Smooth muscle cell (in vitro differentiated cells): ENCODE measurements at regions not wholly inside any gene's neighbourhood (a gene's known extent, or its start where the extent isn't known, plus 50 kb on each side); places are given as distances from the start of the nearest gene placed in this dataset.

Source experiments
- DNase-seq: peaks from one replicate; lab custom pipeline; 2025; ENCODE audit not compliant: unreplicated experiment; lab: John Stamatoyannopoulos, UW
- H2AFZ ChIP-seq: fragments of 200-600 bp; sonication (generic); 2 replicates; pipeline ENCODE4 v1.6.0; 2016; ENCODE audit warnings: antibody characterized with exemption, low read depth, mild to moderate bottlenecking
- H3F3A ChIP-seq: fragments of 200-600 bp; sonication (generic); 2 replicates; pipeline ENCODE4 v1.6.0; 2017; ENCODE audit warnings: antibody characterized with exemption, low read depth
- H3K27ac ChIP-seq: fragments of 200-600 bp; sonication (generic); 2 replicates; pipeline ENCODE4 v1.5.1; 2016; ENCODE audit warnings: low read depth, mild to moderate bottlenecking
- H3K27me3 ChIP-seq: fragments of 200-600 bp; sonication (generic); 2 replicates; pipeline ENCODE4 v1.6.1; 2016; ENCODE audit warnings: low read depth, mild to moderate bottlenecking
- H3K36me3 ChIP-seq: fragments of 200-600 bp; sonication (generic); 2 replicates; pipeline ENCODE4 v1.5.1; 2016; ENCODE audit warnings: low read depth
- H3K4me1 ChIP-seq: fragments of 200-600 bp; sonication (generic); 2 replicates; pipeline ENCODE4 v1.5.1; 2016; ENCODE audit warnings: low read depth
- H3K4me2 ChIP-seq: fragments of 200-600 bp; sonication (generic); 2 replicates; pipeline ENCODE4 v1.6.0; 2016; ENCODE audit warnings: mild to moderate bottlenecking
- H3K4me3 ChIP-seq: fragments of 200-600 bp; sonication (generic); 2 replicates; pipeline ENCODE4 v1.5.1; 2016; ENCODE audit warnings: mild to moderate bottlenecking
- H3K79me2 ChIP-seq: fragments of 200-600 bp; sonication (generic); 2 replicates; pipeline ENCODE4 v1.6.0; 2016; ENCODE audit warnings: low read depth, mild to moderate bottlenecking
- H3K9ac ChIP-seq: fragments of 200-600 bp; sonication (generic); 2 replicates; pipeline ENCODE4 v1.6.0; 2016; ENCODE audit warnings: low read depth
- H3K9me3 ChIP-seq: fragments of 200-600 bp; sonication (generic); replicated peaks from 2 replicates; pipeline ENCODE4 v1.5.1; 2016; ENCODE audit warnings: low read depth
- H4K20me1 ChIP-seq: fragments of 200-600 bp; sonication (generic); 2 replicates; pipeline ENCODE4 v1.6.0; 2016; ENCODE audit warnings: low read depth
- CTCF ChIP-seq: fragments of 200-600 bp; sonication (generic); IDR thresholded peaks from 2 replicates; pipeline ENCODE4 v1.5.1; 2017; ENCODE audit warnings: borderline replicate concordance, mild to moderate bottlenecking, antibody characterized with exemption; ENCODE audit not compliant: insufficient read depth, poor library complexity, severe bottlenecking
- WGBS: methylation state at CpG from one replicate; pipeline ENCODE4 v1.1.7; 2016; ENCODE audit warnings: low lambda C conversion rate; 5-methylcytosine and 5-hydroxymethylcytosine counted together

- Histone ChIP-seq H3F3A (no peaks in the 10 kb centered on the region), H4K20me1 (no peaks in the 10 kb centered on the region), H3K4me2 (no peak overlapping the region), H3K27me3 (no peaks in the 10 kb centered on the region), H2AFZ (no peak overlapping the region), H3K4me3 (no peak overlapping the region), H3K36me3 (no peaks in the 10 kb centered on the region), H3K9me3 (no peaks in the 10 kb centered on the region), H3K27ac (no peak overlapping the region), H3K9ac (no peak overlapping the region), H3K79me2 (no peaks in the 10 kb centered on the region), H3K4me1 (peaks cover 11% of the 10 kb centered on the region)
- TF ChIP-seq CTCF: no peak
- 95% methylated on average over 4 of the region's 4 CpGs for WGBS
- DNase-seq: no peak
Observed at GRCh38 chr13:73258406-73258805, 199.6 kb downstream of the KLF5 start.

- Histone ChIP-seq H3K4me3 (no peak overlapping the region), H3F3A (peaks cover 2% of the 10 kb centered on the region), H3K79me2 (no peaks in the 10 kb centered on the region), H2AFZ (no peak overlapping the region), H3K27me3 (no peaks in the 10 kb centered on the region), H3K4me1 (peaks cover 25% of the 10 kb centered on the region), H3K4me2 (no peak overlapping the region), H3K36me3 (no peaks in the 10 kb centered on the region), H3K9ac (no peak overlapping the region), H4K20me1 (no peaks in the 10 kb centered on the region), H3K9me3 (no peaks in the 10 kb centered on the region), H3K27ac (no peak overlapping the region)
- WGBS: 28% methylated on average over 2 of the region's 2 CpGs
- TF ChIP-seq CTCF: no peak
- no peak for DNase-seq
Observed at GRCh38 chr13:73254827-73255226, 196.0 kb downstream of the KLF5 start.

- Histone ChIP-seq H4K20me1 (no peaks in the 10 kb centered on the region), H3F3A (peaks cover 11% of the 10 kb centered on the region), H3K36me3 (no peaks in the 10 kb centered on the region), H3K27ac (no peak overlapping the region), H3K27me3 (no peaks in the 10 kb centered on the region), H2AFZ (no peak overlapping the region), H3K79me2 (no peaks in the 10 kb centered on the region), H3K9me3 (no peaks in the 10 kb centered on the region), H3K4me1 (peaks cover 23% of the 10 kb centered on the region), H3K4me2 (no peak overlapping the region), H3K9ac (no peak overlapping the region), H3K4me3 (no peak overlapping the region)
- TF ChIP-seq CTCF: no peak
- no peak for DNase-seq
- WGBS: 91% methylated on average over 1 of the region's 1 CpG
Observed at GRCh38 chr13:73251626-73252265, 192.9 kb downstream of the KLF5 start.

GRCh38 chr13:73250061-73250460 is 191.3 kb downstream of the KLF5 start:
- no peak for TF ChIP-seq CTCF
- no peaks in the 10 kb centered on the region for H4K20me1 ChIP-seq
- no peak overlapping the region for H3K9ac ChIP-seq
- H3K27ac ChIP-seq: no peak overlapping the region
- H3K4me3 ChIP-seq: no peak overlapping the region
- no peaks in the 10 kb centered on the region for H3K9me3 ChIP-seq
- H3F3A ChIP-seq: peaks cover 11% of the 10 kb centered on the region
- H3K4me1 ChIP-seq: peaks cover 23% of the 10 kb centered on the region
- no peaks in the 10 kb centered on the region for H3K36me3 ChIP-seq
- H3K27me3 ChIP-seq: no peaks in the 10 kb centered on the region
- no peak for DNase-seq
- no peaks in the 10 kb centered on the region for H3K79me2 ChIP-seq
- H2AFZ ChIP-seq: no peak overlapping the region
- no peak overlapping the region for H3K4me2 ChIP-seq
- WGBS: 91% methylated on average over 7 of the region's 7 CpGs
